ENCODE measurements at regions not wholly inside any gene's neighbourhood (a gene's known extent, or its start where the extent isn't known, plus 50 kb on each side); places are given as distances from the start of the nearest gene placed in this dataset.

DNA sequence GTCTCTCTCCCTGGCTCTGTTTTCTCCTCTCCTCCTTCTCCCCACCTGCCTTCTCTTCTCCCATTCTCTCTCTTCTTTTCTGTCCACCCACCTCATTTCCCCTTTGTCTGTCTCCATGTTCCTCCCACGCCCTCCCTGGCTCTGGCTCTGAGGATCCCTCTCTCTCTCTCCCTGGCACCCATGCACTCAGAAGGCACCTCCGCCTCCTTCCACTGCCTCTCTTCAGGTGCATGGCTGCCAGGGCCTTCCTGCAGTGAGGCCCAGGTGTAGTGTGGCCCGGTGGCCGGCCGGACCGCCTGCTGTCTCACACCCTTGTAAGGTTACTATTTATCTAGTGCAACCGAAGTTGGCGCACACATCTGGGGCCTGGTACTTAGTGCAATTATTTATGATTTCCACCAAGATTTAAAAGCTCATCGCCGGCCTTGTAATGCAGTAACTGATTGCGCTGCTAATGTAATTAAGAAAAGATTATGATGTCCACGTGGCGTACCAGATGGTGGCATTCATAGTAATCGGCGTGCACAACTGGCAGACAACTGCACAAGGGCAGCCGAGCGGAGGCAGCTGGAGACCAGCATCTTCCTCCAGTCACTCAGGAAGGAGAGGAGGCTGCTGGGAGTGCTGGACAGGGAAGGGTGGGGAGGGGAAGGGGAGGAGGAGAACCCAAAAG lies 50.4 kb upstream of the MVB12B start:
- no peak for DNase-seq (ENCODE audit: low read depth in 6 of 9, low spot score in 9 of 9)
- H3K4me3 ChIP-seq (ENCODE audit: low read length in 2 of 2) = no peak overlapping the region
- no peak overlapping the region for H3K27ac ChIP-seq (ENCODE audit: low read depth in 1 of 2, low read length in 1 of 2)
- H3K27me3 ChIP-seq (ENCODE audit: control insufficient read depth in 2 of 2, insufficient read depth in 1 of 2, low read length in 1 of 2) = peaks cover 0 to 4% of the 10 kb centered on the region in 2 donors
- no peaks in the 10 kb centered on the region for H3K9me3 ChIP-seq (ENCODE audit: control insufficient read depth in 2 of 2, insufficient read depth in 1 of 2, low read length in 1 of 2)
- no peaks in the 10 kb centered on the region for H3K4me1 ChIP-seq (ENCODE audit: control insufficient read depth in 2 of 2, insufficient read depth in 2 of 2, low read length in 2 of 2)
- WGBS = 98% methylated on average over 17 of the region's 17 CpGs
- no peaks in the 10 kb centered on the region for H3K36me3 ChIP-seq (ENCODE audit: control insufficient read depth in 2 of 2, insufficient read depth in 2 of 2, low read length in 1 of 2)
